HEK293T (cell line): ENCODE measurements at regions not wholly inside any gene's neighbourhood (a gene's known extent, or its start where the extent isn't known, plus 50 kb on each side); places are given as distances from the start of the nearest gene placed in this dataset.

Experiments
- ARNT ChIP-seq: fragments of 450-650 bp; IDR thresholded peaks from 2 replicates; pipeline ENCODE4 v1.6.1; 2017; ENCODE audit warnings: mild to moderate bottlenecking
- BHLHE40 ChIP-seq: fragments of 450-650 bp; IDR thresholded peaks from 2 replicates; pipeline ENCODE4 v1.6.1; 2016; ENCODE audit warnings: mild to moderate bottlenecking, moderate library complexity, borderline replicate concordance
- ELF4 ChIP-seq: fragments of 450-650 bp; IDR thresholded peaks from 2 replicates; pipeline ENCODE4 v1.6.1; 2017; ENCODE audit warnings: antibody characterized with exemption
- FOXA1 ChIP-seq: fragments of 450-650 bp; IDR thresholded peaks from 2 replicates; pipeline ENCODE4 v1.6.1; 2016; ENCODE audit warnings: mild to moderate bottlenecking
- HDGF ChIP-seq: fragments of 450-650 bp; IDR thresholded peaks from 2 replicates; pipeline ENCODE4 v1.6.1; 2017; ENCODE audit warnings: antibody characterized with exemption, borderline replicate concordance

DNA sequence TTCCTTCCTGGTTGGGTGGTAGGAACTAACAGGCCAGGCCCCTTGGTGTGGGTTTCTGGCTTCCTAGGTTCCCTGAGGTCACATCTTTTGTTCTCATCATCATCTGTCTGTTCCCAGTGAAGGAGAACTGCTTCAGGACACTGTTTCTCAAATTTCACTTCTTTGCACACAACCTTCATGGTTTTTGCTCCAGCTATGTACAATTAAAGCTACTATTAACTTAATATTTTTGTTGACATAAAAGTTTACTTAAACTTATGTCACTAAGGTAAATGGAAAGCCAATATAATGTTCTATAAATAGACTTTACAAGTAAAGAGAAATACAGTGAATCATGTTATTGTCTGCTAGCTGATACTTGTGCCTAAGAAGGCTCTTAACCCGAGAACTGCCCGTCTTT is 120.7 kb upstream of the KCNG1 start:
- no peak for TF ChIP-seq HDGF
- TF ChIP-seq BHLHE40: no peak
- no peak for TF ChIP-seq ELF4
- no peak for TF ChIP-seq ARNT
- no peak for TF ChIP-seq FOXA1
